Vagina (tissue), 2 donors: ENCODE measurements at regions not wholly inside any gene's neighbourhood (a gene's known extent, or its start where the extent isn't known, plus 50 kb on each side); places are given as distances from the start of the nearest gene placed in this dataset.
"Not testable (repeated sequence)": the region's sequence is repeated elsewhere in the genome, so short reads cannot be mapped to it uniquely, and the experiment has no call there.

Experiments used
- CTCF ChIP-seq, 3 experiments: fragments of 450-650 bp in 2 of 3; fragments of 200-600 bp in 1 of 3; sonication (generic) in 1 of 3; IDR thresholded peaks; one replicate each; pipeline ENCODE4 v1.5.1; 2017 to 2019; ENCODE audit warnings: antibody characterized with exemption in 3 of 3, mild to moderate bottlenecking in 2 of 3, moderate library complexity in 2 of 3
- POLR2A ChIP-seq, 2 donors: fragments of 450-650 bp; IDR thresholded peaks; one replicate each; pipeline ENCODE4 v1.6.1; 2017; ENCODE audit warnings: antibody characterized with exemption in 2 of 2, mild to moderate bottlenecking in 2 of 2, moderate library complexity in 2 of 2
- POLR2AphosphoS5 ChIP-seq, 2 donors: sonication (generic); formaldehyde crosslinking; IDR thresholded peaks; one replicate each; pipeline ENCODE4 v1.9.0; 2017; ENCODE audit warnings: antibody characterized with exemption in 2 of 2, mild to moderate bottlenecking in 2 of 2, low read depth in 1 of 2; ENCODE audit not compliant: insufficient read depth in 1 of 2

GRCh38 chr11:49346627-49347026 lies 138.2 kb upstream of the FOLH1 start:
- not testable (repeated sequence) for TF ChIP-seq CTCF (IDR thresholded peaks at IDR 0.05); POLR2A (IDR thresholded peaks at IDR 0.05); POLR2AphosphoS5 (IDR thresholded peaks at IDR 0.05; ENCODE audit: insufficient read depth in 1 of 2, low read depth in 1 of 2)
